ENCODE measurements at regions not wholly inside any gene's neighbourhood (a gene's known extent, or its start where the extent isn't known, plus 50 kb on each side); places are given as distances from the start of the nearest gene placed in this dataset.

- no peaks in the 10 kb centered on the region for H4K20me1 ChIP-seq (ENCODE audit: insufficient read depth, low read length)
- no peak overlapping the region for H2AFZ ChIP-seq (ENCODE audit: low read length)
- no peaks in the 10 kb centered on the region for H3K9me2 ChIP-seq (ENCODE audit: low read depth, low read length)
- no peak for TF ChIP-seq CTCF (IDR thresholded peaks at IDR 0.05; ENCODE audit: low read length)
- TF ChIP-seq EZH2 (IDR thresholded peaks at IDR 0.05; ENCODE audit: borderline replicate concordance, low read length), result no peak
- H3K4me3 ChIP-seq (ENCODE audit: low read depth, low read length, poor library complexity, severe bottlenecking), result no peak overlapping the region
- no peaks in the 10 kb centered on the region for H3F3A ChIP-seq (ENCODE audit: insufficient read depth, low read length)
- no peaks in the 10 kb centered on the region for H3K36me3 ChIP-seq (ENCODE audit: insufficient read depth, low read length)
- H3K9ac ChIP-seq (ENCODE audit: low read length), result no peak overlapping the region
- H3K27me3 ChIP-seq (ENCODE audit: insufficient read depth, low read length), result no peaks in the 10 kb centered on the region; the same call in 1 of the 2 replicates
- H3K4me2 ChIP-seq (ENCODE audit: low read length), result no peak overlapping the region
- no peak overlapping the region for H3K27ac ChIP-seq (ENCODE audit: low read depth, low read length, poor library complexity, severe bottlenecking)
- no peaks in the 10 kb centered on the region for H3K79me2 ChIP-seq (ENCODE audit: insufficient read depth, low read length)
- H3K9me3 ChIP-seq (ENCODE audit: low read length), result no peaks in the 10 kb centered on the region
- H3K4me1 ChIP-seq (ENCODE audit: insufficient read depth, low read length, severe bottlenecking), result no peaks in the 10 kb centered on the region
Observed at GRCh38 chr9:89659891-89660685, 55.3 kb downstream of the GADD45G start.

DNA sequence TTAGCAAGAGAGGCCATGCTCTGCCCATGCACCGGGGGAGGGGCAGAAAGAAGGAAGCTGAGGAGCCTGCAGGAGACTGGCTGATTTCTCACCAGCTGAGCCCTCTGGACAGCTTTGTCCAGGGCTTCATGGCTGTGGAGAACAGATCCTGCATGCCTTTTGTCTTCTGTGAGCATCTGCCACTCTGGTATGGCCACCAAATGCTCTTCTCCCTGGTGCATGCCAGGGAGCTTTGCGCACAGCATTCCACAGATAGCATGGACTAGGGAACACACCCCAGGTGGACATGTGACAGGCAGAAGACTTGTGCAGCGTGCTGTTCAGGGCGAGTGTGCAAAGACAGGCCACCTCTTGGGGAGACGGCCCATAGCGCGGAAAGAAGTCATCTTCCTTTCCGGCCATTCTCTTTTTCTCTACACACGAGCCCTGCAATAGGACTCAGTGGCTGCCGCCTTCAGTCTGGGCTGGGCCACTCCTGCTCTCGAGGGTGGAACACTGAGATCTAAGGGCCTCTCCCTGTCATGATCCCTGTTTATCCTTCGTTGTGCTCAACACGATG lies 56.7 kb downstream of the GADD45G start:
- Histone ChIP-seq H3K36me3 (ENCODE audit: insufficient read depth, low read length) (no peaks in the 10 kb centered on the region), H4K20me1 (ENCODE audit: insufficient read depth, low read length) (no peaks in the 10 kb centered on the region), H3K4me3 (ENCODE audit: low read depth, low read length, poor library complexity, severe bottlenecking) (no peak overlapping the region), H3F3A (ENCODE audit: insufficient read depth, low read length) (no peaks in the 10 kb centered on the region), H2AFZ (ENCODE audit: low read length) (no peak overlapping the region), H3K4me1 (ENCODE audit: insufficient read depth, low read length, severe bottlenecking) (no peaks in the 10 kb centered on the region), H3K9ac (ENCODE audit: low read length) (no peak overlapping the region), H3K9me3 (ENCODE audit: low read length) (no peaks in the 10 kb centered on the region), H3K27ac (ENCODE audit: low read depth, low read length, poor library complexity, severe bottlenecking) (no peak overlapping the region), H3K27me3 (ENCODE audit: insufficient read depth, low read length) (no peaks in the 10 kb centered on the region; the same call in 1 of the 2 replicates), H3K4me2 (ENCODE audit: low read length) (no peak overlapping the region), H3K79me2 (ENCODE audit: insufficient read depth, low read length) (no peaks in the 10 kb centered on the region), H3K9me2 (ENCODE audit: low read depth, low read length) (no peaks in the 10 kb centered on the region)
- TF ChIP-seq CTCF (IDR thresholded peaks at IDR 0.05; ENCODE audit: low read length), result no peak

DNA sequence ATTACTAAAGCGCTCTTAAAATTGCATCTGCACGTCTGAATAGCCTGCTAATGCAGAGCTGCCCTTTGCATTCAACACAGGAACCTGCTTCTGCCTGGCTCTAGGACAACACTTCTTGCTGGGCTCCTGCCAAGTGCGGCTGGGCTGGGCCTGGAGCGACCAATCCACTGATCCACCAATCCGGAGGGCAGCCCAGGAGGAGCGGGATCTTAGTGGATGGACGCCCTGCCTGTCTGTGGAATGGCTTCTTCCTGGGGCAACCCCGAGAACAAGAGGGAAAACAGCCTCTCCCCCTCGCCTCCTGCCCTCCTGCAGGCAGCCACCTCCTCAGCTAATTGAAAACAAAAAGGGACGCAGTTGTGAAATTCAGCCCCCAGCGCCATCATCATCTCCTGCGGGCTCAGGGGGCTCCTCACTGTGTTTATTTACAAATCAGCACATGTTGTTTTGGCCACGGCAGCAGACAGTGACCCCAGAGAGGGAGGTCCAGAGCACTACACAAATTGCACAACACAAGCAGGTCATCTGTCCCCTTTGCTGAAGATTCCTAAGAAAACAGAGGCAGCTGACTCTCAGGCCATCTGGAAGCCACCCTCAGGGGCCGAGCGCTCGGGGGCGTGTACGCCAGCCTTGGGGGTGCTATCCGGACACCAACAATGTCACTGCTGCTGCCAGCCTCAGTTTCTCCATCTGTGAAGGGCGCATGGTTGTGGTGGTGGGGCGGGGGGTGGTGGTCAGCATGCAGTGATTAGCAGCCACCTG lies 57.3 kb downstream of the GADD45G start:
- no peaks in the 10 kb centered on the region for H3F3A ChIP-seq (ENCODE audit: insufficient read depth, low read length)
- no peak overlapping the region for H2AFZ ChIP-seq (ENCODE audit: low read length)
- no peak overlapping the region for H3K27ac ChIP-seq (ENCODE audit: low read depth, low read length, poor library complexity, severe bottlenecking)
- H3K4me1 ChIP-seq (ENCODE audit: insufficient read depth, low read length, severe bottlenecking), result no peaks in the 10 kb centered on the region
- H3K9me3 ChIP-seq (ENCODE audit: low read length), result no peaks in the 10 kb centered on the region
- H3K9ac ChIP-seq (ENCODE audit: low read length), result no peak overlapping the region
- no peaks in the 10 kb centered on the region for H3K9me2 ChIP-seq (ENCODE audit: low read depth, low read length)
- TF ChIP-seq EZH2 (IDR thresholded peaks at IDR 0.05; ENCODE audit: borderline replicate concordance, low read length) (no peak), CTCF (IDR thresholded peaks at IDR 0.05; ENCODE audit: low read length) (no peak)
- no peaks in the 10 kb centered on the region; the same call in 1 of the 2 replicates for H3K27me3 ChIP-seq (ENCODE audit: insufficient read depth, low read length)
- H4K20me1 ChIP-seq (ENCODE audit: insufficient read depth, low read length), result no peaks in the 10 kb centered on the region
- H3K79me2 ChIP-seq (ENCODE audit: insufficient read depth, low read length), result no peaks in the 10 kb centered on the region
- H3K36me3 ChIP-seq (ENCODE audit: insufficient read depth, low read length), result no peaks in the 10 kb centered on the region
- H3K4me2 ChIP-seq (ENCODE audit: low read length), result no peak overlapping the region
- H3K4me3 ChIP-seq (ENCODE audit: low read depth, low read length, poor library complexity, severe bottlenecking), result no peak overlapping the region

Data from OCI-LY1 (cell line).